ENCODE measurements at regions not wholly inside any gene's neighbourhood (a gene's known extent, or its start where the extent isn't known, plus 50 kb on each side); places are given as distances from the start of the nearest gene placed in this dataset.

GRCh38 chr9:107980984-107981383 lies 491.4 kb upstream of the KLF4 start:
- no peak overlapping the region for H3K27ac ChIP-seq
- peaks cover 0 to 11% of the 10 kb centered on the region in 2 donors for H3K4me1 ChIP-seq
- no peaks in the 10 kb centered on the region for H3K36me3 ChIP-seq
- DNase-seq (ENCODE audit: low spot score): no peak
- no peaks in the 10 kb centered on the region for H3K9me3 ChIP-seq
- TF ChIP-seq, protein P1, sequence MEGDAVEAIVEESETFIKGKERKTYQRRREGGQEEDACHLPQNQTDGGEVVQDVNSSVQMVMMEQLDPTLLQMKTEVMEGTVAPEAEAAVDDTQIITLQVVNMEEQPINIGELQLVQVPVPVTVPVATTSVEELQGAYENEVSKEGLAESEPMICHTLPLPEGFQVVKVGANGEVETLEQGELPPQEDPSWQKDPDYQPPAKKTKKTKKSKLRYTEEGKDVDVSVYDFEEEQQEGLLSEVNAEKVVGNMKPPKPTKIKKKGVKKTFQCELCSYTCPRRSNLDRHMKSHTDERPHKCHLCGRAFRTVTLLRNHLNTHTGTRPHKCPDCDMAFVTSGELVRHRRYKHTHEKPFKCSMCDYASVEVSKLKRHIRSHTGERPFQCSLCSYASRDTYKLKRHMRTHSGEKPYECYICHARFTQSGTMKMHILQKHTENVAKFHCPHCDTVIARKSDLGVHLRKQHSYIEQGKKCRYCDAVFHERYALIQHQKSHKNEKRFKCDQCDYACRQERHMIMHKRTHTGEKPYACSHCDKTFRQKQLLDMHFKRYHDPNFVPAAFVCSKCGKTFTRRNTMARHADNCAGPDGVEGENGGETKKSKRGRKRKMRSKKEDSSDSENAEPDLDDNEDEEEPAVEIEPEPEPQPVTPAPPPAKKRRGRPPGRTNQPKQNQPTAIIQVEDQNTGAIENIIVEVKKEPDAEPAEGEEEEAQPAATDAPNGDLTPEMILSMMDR (IDR thresholded peaks at IDR 0.05): no peak
- H3K27me3 ChIP-seq: no peaks in the 10 kb centered on the region
- H3K4me3 ChIP-seq: no peak overlapping the region

DNA sequence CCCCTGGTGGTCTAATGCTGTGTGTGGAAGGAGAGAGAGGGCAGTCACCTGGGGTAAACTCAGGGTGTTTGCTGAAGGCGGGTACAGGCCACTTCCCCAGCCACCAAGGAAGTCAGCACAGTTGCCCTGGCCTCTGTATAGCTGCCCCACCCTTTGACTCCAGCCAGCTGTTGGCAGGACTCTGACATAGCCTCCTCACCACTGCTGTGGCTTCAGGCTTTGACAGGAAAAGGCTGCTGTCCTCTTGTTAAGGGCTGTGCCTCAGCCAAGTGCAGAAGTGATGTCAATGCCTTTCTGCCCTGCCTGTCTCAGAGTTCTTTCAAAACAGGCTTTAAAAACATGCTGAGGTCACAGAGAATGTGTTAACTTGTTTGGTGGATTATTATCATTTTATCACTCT lies 487.2 kb upstream of the KLF4 start:
- Histone ChIP-seq H3K9me3 (no peaks in the 10 kb centered on the region), H3K27ac (no peak overlapping the region), H3K27me3 (no peaks in the 10 kb centered on the region), H3K36me3 (no peaks in the 10 kb centered on the region), H3K4me1 (peaks cover 0 to 3% of the 10 kb centered on the region in 2 donors), H3K4me3 (no peak overlapping the region)
- TF ChIP-seq, protein P1 (IDR thresholded peaks at IDR 0.05): no peak
- DNase-seq (ENCODE audit: low spot score): peak; percentile 90

- TF ChIP-seq, protein P1 (IDR thresholded peaks at IDR 0.05): no peak
- DNase-seq (ENCODE audit: low spot score): no peak
- H3K9me3 ChIP-seq: no peaks in the 10 kb centered on the region
Observed at GRCh38 chr9:107975426-107976010, 485.9 kb upstream of the KLF4 start.

DNA sequence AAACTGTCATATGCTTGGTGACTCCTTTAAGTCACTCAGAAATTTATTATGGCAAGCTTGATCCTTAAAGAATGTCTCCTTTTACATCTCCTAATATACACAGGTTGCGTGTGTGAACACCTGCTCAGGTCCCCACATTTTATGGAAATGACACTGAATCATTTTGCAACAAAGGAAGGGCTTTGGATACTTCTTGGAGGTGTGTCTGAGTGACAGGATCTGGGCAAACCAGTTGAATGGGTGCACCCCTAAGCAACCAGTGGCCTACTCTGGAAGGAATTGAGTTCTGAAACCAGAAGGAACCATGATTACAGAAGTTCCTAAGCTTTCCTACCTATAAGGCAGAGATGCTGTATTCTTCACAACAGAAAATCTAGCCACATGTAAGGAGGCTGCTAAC lies 483.9 kb upstream of the KLF4 start:
- Histone ChIP-seq H3K27ac (no peak overlapping the region), H3K9me3 (no peaks in the 10 kb centered on the region), H3K4me3 (no peak overlapping the region), H3K27me3 (no peaks in the 10 kb centered on the region), H3K36me3 (no peaks in the 10 kb centered on the region), H3K4me1 (peaks cover 0 to 3% of the 10 kb centered on the region in 2 donors)
- TF ChIP-seq, protein P1 (IDR thresholded peaks at IDR 0.05): no peak
- DNase-seq (ENCODE audit: low spot score): no peak

More at GRCh38 chr9:107975426-107976010, 485.9 kb upstream of the KLF4 start:
- Histone ChIP-seq H3K36me3 (no peaks in the 10 kb centered on the region), H3K4me3 (no peak overlapping the region), H3K4me1 (peaks cover 0 to 3% of the 10 kb centered on the region in 2 donors), H3K27ac (peak overlapping the region in 1 of 2 donors; percentile 24), H3K27me3 (no peaks in the 10 kb centered on the region)

DNA sequence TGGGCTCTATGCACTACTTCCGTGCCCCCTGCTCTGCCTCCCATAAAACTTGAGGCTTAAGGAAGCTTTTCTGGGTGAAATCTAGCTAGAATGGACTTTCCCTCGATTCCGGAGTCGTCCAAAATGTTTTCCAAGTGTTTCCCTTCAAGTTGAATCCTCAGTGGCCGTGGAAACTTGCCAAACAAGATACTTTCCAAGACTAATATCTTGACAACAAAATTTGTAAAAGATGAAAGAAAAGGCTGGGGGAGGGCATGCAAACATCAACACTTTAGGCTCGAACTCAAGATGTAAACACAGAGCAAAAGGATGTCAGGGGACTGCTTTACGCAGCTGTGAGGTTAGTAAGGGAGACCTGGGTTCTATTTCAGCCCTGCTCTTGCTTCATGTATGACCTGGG lies 482.8 kb upstream of the KLF4 start:
- H3K27me3 ChIP-seq: no peaks in the 10 kb centered on the region
- peaks cover 0 to 3% of the 10 kb centered on the region in 2 donors for H3K4me1 ChIP-seq
- H3K4me3 ChIP-seq: no peak overlapping the region
- H3K36me3 ChIP-seq: no peaks in the 10 kb centered on the region
- no peaks in the 10 kb centered on the region for H3K9me3 ChIP-seq
- TF ChIP-seq, protein P1 (IDR thresholded peaks at IDR 0.05): no peak
- DNase-seq (ENCODE audit: low spot score): no peak
- no peak overlapping the region for H3K27ac ChIP-seq

GRCh38 chr9:107971241-107971640 lies 481.7 kb upstream of the KLF4 start:
- Histone ChIP-seq H3K4me1 (no peaks in the 10 kb centered on the region), H3K9me3 (no peaks in the 10 kb centered on the region), H3K4me3 (no peak overlapping the region), H3K36me3 (no peaks in the 10 kb centered on the region), H3K27me3 (no peaks in the 10 kb centered on the region), H3K27ac (peak overlapping the region in 1 of 2 donors; percentile 7)
- TF ChIP-seq, protein P1 (IDR thresholded peaks at IDR 0.05): no peak
- DNase-seq (ENCODE audit: low spot score): no peak
